ENCODE measurements at regions not wholly inside any gene's neighbourhood (a gene's known extent, or its start where the extent isn't known, plus 50 kb on each side); places are given as distances from the start of the nearest gene placed in this dataset.

DNA sequence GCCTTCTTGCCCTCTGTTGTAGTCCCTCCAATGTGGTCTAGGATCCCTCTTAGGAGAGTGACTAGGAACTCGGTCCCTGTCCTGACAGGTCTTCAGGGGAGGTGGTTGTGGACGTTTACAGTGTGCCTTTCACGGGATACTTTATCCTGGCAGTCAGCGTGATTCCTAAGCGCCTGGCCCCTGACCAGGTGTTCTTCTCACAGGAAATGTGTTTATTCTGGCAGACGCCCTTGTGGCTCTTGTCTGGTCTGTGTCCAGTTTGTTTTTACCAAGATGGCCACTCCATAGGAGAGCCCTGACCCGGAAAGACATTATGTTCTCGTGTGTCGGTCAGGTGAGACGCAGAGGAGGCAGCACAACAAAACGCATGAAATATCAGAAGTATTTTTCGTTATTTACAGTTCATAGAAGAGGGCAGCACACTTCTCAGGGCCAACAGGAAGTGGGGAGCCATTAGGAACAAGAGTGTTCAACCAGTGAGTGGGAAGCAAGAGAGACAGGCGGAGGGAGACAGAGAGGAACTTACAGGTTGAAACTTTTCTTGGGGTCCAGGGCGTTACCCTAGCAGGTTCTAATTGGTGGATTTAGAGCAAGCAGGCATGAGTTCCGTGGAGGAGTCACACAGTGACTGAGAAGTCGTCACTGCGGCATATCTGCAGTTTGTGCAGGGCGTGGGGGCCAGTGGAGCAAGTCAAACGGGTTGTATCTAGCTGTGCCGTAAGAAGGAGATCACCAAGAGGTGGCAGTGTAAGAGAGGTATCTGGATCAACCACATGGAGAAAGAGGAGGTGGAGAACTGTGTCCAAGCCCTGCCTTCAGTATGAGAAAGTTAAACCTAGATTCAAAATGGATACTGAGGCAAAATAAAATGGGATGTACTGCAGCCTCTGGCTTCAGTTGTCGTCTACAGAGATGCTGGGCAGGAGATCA lies 412.9 kb downstream of the ZSWIM6 start:
- TF ChIP-seq CTCF (IDR thresholded peaks at IDR 0.05) = no peak
- DNase-seq (ENCODE audit: low spot score) (no peak), ATAC-seq (ENCODE audit: low FRiP score) (no peak)

- no peak for TF ChIP-seq CTCF (IDR thresholded peaks at IDR 0.05)
- no peak for ATAC-seq (ENCODE audit: low FRiP score)
- DNase-seq (ENCODE audit: low spot score) = no peak
These were observed 414.9 kb downstream of the ZSWIM6 start for GRCh38 chr5:61746831-61747575.

GRCh38 chr5:61748121-61748520 lies 416.1 kb downstream of the ZSWIM6 start:
- no peak for ATAC-seq (ENCODE audit: low FRiP score)
- no peak for TF ChIP-seq CTCF (IDR thresholded peaks at IDR 0.05)
- no peak for DNase-seq (ENCODE audit: low spot score)

- ATAC-seq (ENCODE audit: low FRiP score) (no peak), DNase-seq (ENCODE audit: low spot score) (no peak)
- no peak for TF ChIP-seq CTCF (IDR thresholded peaks at IDR 0.05)
These were observed 416.6 kb downstream of the ZSWIM6 start for GRCh38 chr5:61748651-61749050.

GRCh38 chr5:61752588-61752987 lies 420.5 kb downstream of the ZSWIM6 start:
- ATAC-seq (ENCODE audit: low FRiP score) = no peak
- TF ChIP-seq CTCF (IDR thresholded peaks at IDR 0.05) = no peak
- no peak for DNase-seq (ENCODE audit: low spot score)

- ATAC-seq (ENCODE audit: low FRiP score) (no peak), DNase-seq (ENCODE audit: low spot score) (no peak)
- no peak for TF ChIP-seq CTCF (IDR thresholded peaks at IDR 0.05)
These were observed 422.7 kb downstream of the ZSWIM6 start for GRCh38 chr5:61754792-61755191.
